MM.1S (cell line): ENCODE measurements at regions not wholly inside any gene's neighbourhood (a gene's known extent, or its start where the extent isn't known, plus 50 kb on each side); places are given as distances from the start of the nearest gene placed in this dataset.

Experiments used
- DNase-seq: peaks from one replicate; pipeline ENCODE4 v3.0.0-alpha.2; 2015
- H2AFZ ChIP-seq: fragments of 300-600 bp; sonication (generic); 2 replicates; pipeline ENCODE4 v1.6.0; 2016; ENCODE audit warnings: antibody characterized with exemption, low read length
- H3F3A ChIP-seq: fragments of 300-600 bp; sonication (generic); 2 replicates; pipeline ENCODE4 v1.6.1; 2016; ENCODE audit warnings: mild to moderate bottlenecking, antibody characterized with exemption, low read length, moderate library complexity, mixed read lengths; ENCODE audit not compliant: insufficient read depth
- H3K27ac ChIP-seq: fragments of 300-600 bp; sonication (generic); 2 replicates; pipeline ENCODE4 v1.5.1; 2016; ENCODE audit warnings: mild to moderate bottlenecking, low read length
- H3K27me3 ChIP-seq: fragments of 300-600 bp; sonication (generic); replicated peaks from 2 replicates; pipeline ENCODE4 v1.6.0; 2016; ENCODE audit warnings: low read length; ENCODE audit not compliant: insufficient read depth
- H3K36me3 ChIP-seq: fragments of 300-600 bp; sonication (generic); replicated peaks from 2 replicates; pipeline ENCODE4 v1.6.1; 2016; ENCODE audit warnings: mild to moderate bottlenecking, low read length, mixed read lengths; ENCODE audit not compliant: insufficient read depth
- H3K4me1 ChIP-seq: fragments of 300-600 bp; sonication (generic); 2 replicates; pipeline ENCODE4 v1.6.1; 2016; ENCODE audit warnings: low read length, mixed read lengths
- H3K4me2 ChIP-seq: fragments of 300-600 bp; sonication (generic); 2 replicates; pipeline ENCODE4 v1.6.0; 2016; ENCODE audit warnings: low read depth, low read length
- H3K4me3 ChIP-seq: fragments of 300-600 bp; sonication (generic); 2 replicates; pipeline ENCODE4 v1.5.1; 2016; ENCODE audit warnings: low read length, mixed read lengths
- H3K79me2 ChIP-seq: fragments of 300-600 bp; sonication (generic); 2 replicates; pipeline ENCODE4 v1.6.1; 2016; ENCODE audit warnings: mixed run types, low read length, mixed read lengths
- H3K9ac ChIP-seq: fragments of 300-600 bp; sonication (generic); 2 replicates; pipeline ENCODE4 v1.6.1; 2016; ENCODE audit warnings: low read length, mixed read lengths
- H3K9me2 ChIP-seq: fragments of 300-600 bp; sonication (generic); replicated peaks from 2 replicates; pipeline ENCODE4 v1.6.1; 2016; ENCODE audit warnings: mild to moderate bottlenecking, low read length, mixed read lengths; ENCODE audit not compliant: insufficient read depth
- H3K9me3 ChIP-seq: fragments of 300-600 bp; sonication (generic); replicated peaks from 2 replicates; pipeline ENCODE4 v1.6.1; 2016; ENCODE audit warnings: mild to moderate bottlenecking, low read length, mixed read lengths; ENCODE audit not compliant: insufficient read depth
- H4K20me1 ChIP-seq: fragments of 300-600 bp; sonication (generic); 2 replicates; pipeline ENCODE4 v1.6.1; 2016; ENCODE audit warnings: mild to moderate bottlenecking, low read length, moderate library complexity, mixed read lengths; ENCODE audit not compliant: insufficient read depth
- EZH2 ChIP-seq: fragments of 300-600 bp; sonication (generic); optimal IDR thresholded peaks from 2 replicates; pipeline ENCODE3; 2017; ENCODE audit warnings: low read depth, mild to moderate bottlenecking, antibody characterized with exemption, low read length, mixed read lengths
- EZH2phosphoT487 ChIP-seq: fragments of 300-600 bp; sonication (generic); IDR thresholded peaks from 2 replicates; pipeline ENCODE4 v1.6.1; 2018; ENCODE audit warnings: antibody characterized with exemption, low read length
- TF ChIP-seq, protein P1 (sequence below): fragments of 300-600 bp; sonication (generic); IDR thresholded peaks from 2 replicates; pipeline ENCODE4 v1.5.1; 2016; ENCODE audit warnings: antibody characterized with exemption, low read length, mixed read lengths

DNA sequence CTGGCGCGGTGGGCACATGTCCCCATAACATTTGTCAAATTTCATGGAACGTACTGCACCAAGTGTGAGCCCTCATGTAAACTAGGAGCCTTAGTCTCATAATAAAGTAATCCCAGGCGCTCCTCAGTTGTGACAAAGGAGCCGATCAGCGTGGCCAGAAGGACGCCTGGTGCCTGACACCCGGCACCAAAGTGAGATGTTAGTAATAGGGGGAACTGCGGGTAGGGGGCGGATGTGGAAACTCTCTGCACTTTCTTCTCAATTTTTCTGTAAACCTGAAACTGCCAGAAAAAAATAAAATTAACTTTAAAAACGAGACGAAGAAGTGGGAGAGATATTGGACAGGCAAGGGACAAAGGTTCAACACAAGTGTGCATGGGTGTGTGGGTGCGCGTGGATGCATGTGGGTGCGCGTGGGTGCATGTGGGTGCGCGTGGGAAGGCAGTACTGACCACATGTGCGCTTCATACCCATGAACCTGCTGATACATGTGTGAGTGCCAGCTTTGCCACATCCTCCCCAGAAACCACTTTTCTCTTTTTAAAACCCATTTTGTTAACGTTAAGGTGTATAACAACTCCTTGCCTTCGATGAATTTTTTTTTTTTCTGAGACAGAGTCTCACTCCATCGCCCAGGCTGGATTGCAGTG, 55.4 kb upstream of the LINC01488 start:
- Histone ChIP-seq H3K9ac (no peak overlapping the region), H3K36me3 (no peaks in the 10 kb centered on the region), H3K4me2 (no peak overlapping the region), H3K4me1 (no peaks in the 10 kb centered on the region), H3F3A (no peaks in the 10 kb centered on the region), H3K27me3 (peaks cover 65% of the 10 kb centered on the region), H2AFZ (no peak overlapping the region), H3K9me2 (no peaks in the 10 kb centered on the region), H3K79me2 (no peaks in the 10 kb centered on the region), H4K20me1 (no peaks in the 10 kb centered on the region), H3K27ac (no peak overlapping the region), H3K9me3 (no peaks in the 10 kb centered on the region), H3K4me3 (no peak overlapping the region)
- TF ChIP-seq EZH2phosphoT487 (no peak), EZH2 (no peak)
- TF ChIP-seq, protein P1, sequence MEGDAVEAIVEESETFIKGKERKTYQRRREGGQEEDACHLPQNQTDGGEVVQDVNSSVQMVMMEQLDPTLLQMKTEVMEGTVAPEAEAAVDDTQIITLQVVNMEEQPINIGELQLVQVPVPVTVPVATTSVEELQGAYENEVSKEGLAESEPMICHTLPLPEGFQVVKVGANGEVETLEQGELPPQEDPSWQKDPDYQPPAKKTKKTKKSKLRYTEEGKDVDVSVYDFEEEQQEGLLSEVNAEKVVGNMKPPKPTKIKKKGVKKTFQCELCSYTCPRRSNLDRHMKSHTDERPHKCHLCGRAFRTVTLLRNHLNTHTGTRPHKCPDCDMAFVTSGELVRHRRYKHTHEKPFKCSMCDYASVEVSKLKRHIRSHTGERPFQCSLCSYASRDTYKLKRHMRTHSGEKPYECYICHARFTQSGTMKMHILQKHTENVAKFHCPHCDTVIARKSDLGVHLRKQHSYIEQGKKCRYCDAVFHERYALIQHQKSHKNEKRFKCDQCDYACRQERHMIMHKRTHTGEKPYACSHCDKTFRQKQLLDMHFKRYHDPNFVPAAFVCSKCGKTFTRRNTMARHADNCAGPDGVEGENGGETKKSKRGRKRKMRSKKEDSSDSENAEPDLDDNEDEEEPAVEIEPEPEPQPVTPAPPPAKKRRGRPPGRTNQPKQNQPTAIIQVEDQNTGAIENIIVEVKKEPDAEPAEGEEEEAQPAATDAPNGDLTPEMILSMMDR, result no peak
- DNase-seq, result no peak

DNA sequence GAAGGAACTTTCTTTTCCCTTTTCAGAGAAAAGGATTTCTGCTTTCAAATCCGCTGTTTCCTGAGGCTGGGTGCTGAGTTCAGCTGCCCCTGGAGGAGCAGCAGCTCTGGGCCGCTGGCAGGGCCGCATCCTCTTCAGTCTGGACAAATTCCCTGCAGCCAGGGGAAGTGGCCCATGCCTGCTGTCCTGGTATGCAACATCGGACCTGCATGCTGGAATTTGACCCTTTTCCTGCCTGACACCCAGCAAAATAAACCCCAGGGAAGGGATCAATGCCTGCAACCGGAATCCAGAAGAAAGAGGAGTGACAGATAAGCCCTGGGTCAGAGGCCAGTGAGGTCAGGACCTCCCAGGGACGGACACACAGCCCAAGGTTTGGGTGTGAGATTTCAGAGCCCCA, 54.1 kb upstream of the LINC01488 start:
- no peak overlapping the region for H2AFZ ChIP-seq
- H4K20me1 ChIP-seq, result no peaks in the 10 kb centered on the region
- H3K79me2 ChIP-seq, result no peaks in the 10 kb centered on the region
- no peak for DNase-seq
- TF ChIP-seq, protein P1, result no peak
- TF ChIP-seq EZH2phosphoT487 (no peak), EZH2 (no peak)
- H3K4me1 ChIP-seq, result no peaks in the 10 kb centered on the region
- H3K27me3 ChIP-seq, result peaks cover 68% of the 10 kb centered on the region
- no peaks in the 10 kb centered on the region for H3K9me3 ChIP-seq
- no peaks in the 10 kb centered on the region for H3F3A ChIP-seq
- no peak overlapping the region for H3K27ac ChIP-seq
- H3K4me2 ChIP-seq, result no peak overlapping the region
- H3K36me3 ChIP-seq, result no peaks in the 10 kb centered on the region
- no peak overlapping the region for H3K4me3 ChIP-seq
- no peak overlapping the region for H3K9ac ChIP-seq
- H3K9me2 ChIP-seq, result no peaks in the 10 kb centered on the region

DNA sequence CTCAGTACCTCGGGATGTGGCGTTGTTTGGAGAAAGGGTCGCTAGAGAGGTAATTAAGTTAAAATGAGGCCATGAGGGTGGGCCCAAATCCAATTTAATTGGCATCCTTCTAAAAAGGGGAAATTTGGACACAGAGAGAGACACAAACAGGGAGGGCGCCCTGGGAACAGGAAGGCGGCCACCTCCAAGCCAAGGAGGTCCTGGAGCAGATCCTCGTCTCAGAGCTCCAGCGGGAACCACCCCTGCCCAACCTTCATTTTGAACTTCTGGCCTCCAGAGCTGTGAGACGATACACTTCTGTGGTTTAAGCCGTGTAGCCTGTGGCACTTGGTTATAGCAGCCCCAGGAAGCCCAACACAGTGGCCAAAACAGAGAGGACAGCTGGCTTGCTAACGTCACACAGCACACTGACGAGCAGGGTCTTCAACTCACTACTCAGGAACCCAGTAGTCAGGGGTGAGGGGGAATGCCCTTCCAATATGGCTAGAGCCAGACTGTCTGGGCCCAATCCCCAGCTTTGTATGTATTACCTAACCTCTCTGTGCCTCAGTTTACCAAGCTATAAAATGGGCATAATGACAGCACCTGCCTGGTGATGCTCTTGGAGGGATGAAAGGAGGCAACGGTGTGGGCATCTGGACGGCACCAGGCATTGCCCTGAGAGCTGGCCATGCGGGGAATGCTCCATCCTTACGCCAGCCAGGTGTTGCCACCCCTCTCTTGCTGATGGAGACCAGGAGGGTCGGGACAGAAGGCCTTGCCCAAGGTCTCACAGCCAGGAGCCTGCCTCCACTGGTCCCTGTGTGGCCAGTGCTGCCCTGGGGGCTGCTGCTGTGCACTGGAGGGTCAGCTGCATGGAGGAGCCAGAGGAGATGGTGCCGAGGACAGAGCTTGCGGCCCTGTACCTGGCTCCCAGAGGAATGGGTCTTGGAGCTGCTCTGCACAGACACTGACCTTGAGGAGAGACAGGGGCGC, 53.3 kb upstream of the LINC01488 start:
- Histone ChIP-seq H3K36me3 (no peaks in the 10 kb centered on the region), H3K4me3 (no peak overlapping the region), H4K20me1 (no peaks in the 10 kb centered on the region), H3K79me2 (no peaks in the 10 kb centered on the region), H3K9ac (no peak overlapping the region), H3F3A (no peaks in the 10 kb centered on the region), H3K27ac (no peak overlapping the region), H3K27me3 (peaks cover 71% of the 10 kb centered on the region), H3K4me1 (no peaks in the 10 kb centered on the region), H3K9me2 (no peaks in the 10 kb centered on the region), H3K9me3 (no peaks in the 10 kb centered on the region), H3K4me2 (no peak overlapping the region), H2AFZ (no peak overlapping the region)
- TF ChIP-seq EZH2phosphoT487 (no peak), EZH2 (no peak)
- TF ChIP-seq, protein P1, result no peak
- no peak for DNase-seq
